HepG2 (cell line): ENCODE measurements at regions not wholly inside any gene's neighbourhood (a gene's known extent, or its start where the extent isn't known, plus 50 kb on each side); places are given as distances from the start of the nearest gene placed in this dataset.
A peak's percentile ranks its signal among the peaks of the same experiment; 100 is the strongest.

Experiments
- ATF2 ChIP-seq: sonication (generic); formaldehyde crosslinking; IDR thresholded peaks from 2 replicates; pipeline ENCODE4 v1.4.0; 2020; ENCODE audit warnings: missing genetic modification reagents
- BATF2 ChIP-seq: sonication (generic); formaldehyde crosslinking; IDR thresholded peaks from 2 replicates; pipeline ENCODE4 v1.8.0; 2022; ENCODE audit warnings: mild to moderate bottlenecking, missing genetic modification reagents, moderate library complexity
- CCDC6 ChIP-seq: sonication (generic); formaldehyde crosslinking; IDR thresholded peaks from 2 replicates; pipeline ENCODE4 v1.8.1; 2022; ENCODE audit warnings: mild to moderate bottlenecking, missing genetic modification reagents, moderate library complexity
- CHCHD3 ChIP-seq: sonication (generic); formaldehyde crosslinking; IDR thresholded peaks from 2 replicates; pipeline ENCODE4 v1.8.0; 2022; ENCODE audit warnings: mild to moderate bottlenecking, missing genetic modification reagents, moderate library complexity
- CTCF ChIP-seq: sonication (generic); formaldehyde crosslinking; IDR thresholded peaks from 2 replicates; pipeline ENCODE4 v1.5.0; 2020; ENCODE audit warnings: mild to moderate bottlenecking, missing genetic modification reagents, moderate library complexity
- FOXA3 ChIP-seq: IDR thresholded peaks from 2 replicates; pipeline ENCODE4 v1.6.1; 2016; ENCODE audit warnings: missing genetic modification reagents, missing compliant biosample characterization
- FOXO1 ChIP-seq: sonication (generic); formaldehyde crosslinking; IDR thresholded peaks from 2 replicates; pipeline ENCODE4 v1.4.0; 2020; ENCODE audit warnings: missing genetic modification reagents
- IKZF4 ChIP-seq: sonication (generic); formaldehyde crosslinking; IDR thresholded peaks from 2 replicates; pipeline ENCODE4 v1.5.1; 2020; ENCODE audit warnings: borderline replicate concordance, mild to moderate bottlenecking, low read depth, missing genetic modification reagents; ENCODE audit errors: not compliant biosample characterization
- MLX ChIP-seq: IDR thresholded peaks from 2 replicates; pipeline ENCODE4 v1.6.1; 2016
- NFYC ChIP-seq: IDR thresholded peaks from 2 replicates; pipeline ENCODE4 v1.6.1; 2016; ENCODE audit warnings: missing genetic modification reagents, missing compliant biosample characterization
- PPARG ChIP-seq: conservative IDR thresholded peaks from 2 replicates; pipeline ENCODE4 v1.6.1; 2016; ENCODE audit warnings: missing biosample characterization, missing genetic modification reagents
- PRMT3 ChIP-seq: sonication (generic); formaldehyde crosslinking; IDR thresholded peaks from 2 replicates; pipeline ENCODE4 v1.8.1; 2022; ENCODE audit warnings: low read depth, mild to moderate bottlenecking, moderate library complexity, missing genetic modification reagents, borderline replicate concordance
- REPIN1 ChIP-seq: sonication (generic); formaldehyde crosslinking; IDR thresholded peaks from 2 replicates; pipeline ENCODE4 v1.8.0; 2022; ENCODE audit warnings: missing genetic modification reagents, low read depth, mild to moderate bottlenecking, borderline replicate concordance
- SP2 ChIP-seq: sonication (generic); formaldehyde crosslinking; IDR thresholded peaks from 2 replicates; pipeline ENCODE4 v1.5.1; 2020; ENCODE audit warnings: mild to moderate bottlenecking, missing genetic modification reagents
- SRSF9 ChIP-seq: fragments of 200-400 bp; formaldehyde crosslinking; IDR thresholded peaks from 2 replicates; pipeline ENCODE4 v1.6.1; 2018; ENCODE audit warnings: borderline replicate concordance, mild to moderate bottlenecking, low read depth, low read length; ENCODE audit not compliant: insufficient read depth, poor library complexity, severe bottlenecking
- TRAFD1 ChIP-seq: sonication (generic); formaldehyde crosslinking; IDR thresholded peaks from 2 replicates; pipeline ENCODE4 v1.5.1; 2020; ENCODE audit warnings: missing genetic modification reagents, mild to moderate bottlenecking, borderline replicate concordance
- ZNF17 ChIP-seq: sonication (generic); formaldehyde crosslinking; IDR thresholded peaks from 2 replicates; pipeline ENCODE4 v1.5.0; 2020; ENCODE audit warnings: mild to moderate bottlenecking, missing genetic modification reagents
- ZNF326 ChIP-seq: sonication (generic); formaldehyde crosslinking; IDR thresholded peaks from 2 replicates; pipeline ENCODE4 v1.4.0; 2020; ENCODE audit warnings: missing genetic modification reagents, borderline replicate concordance
- ZNF337 ChIP-seq: sonication (generic); formaldehyde crosslinking; IDR thresholded peaks from 2 replicates; pipeline ENCODE4 v1.5.1; 2020; ENCODE audit warnings: missing genetic modification reagents, low read depth, mild to moderate bottlenecking, borderline replicate concordance
- ZNF451 ChIP-seq: sonication (generic); formaldehyde crosslinking; IDR thresholded peaks from 2 replicates; pipeline ENCODE4 v1.5.0; 2020; ENCODE audit warnings: mild to moderate bottlenecking, missing genetic modification reagents
- ZNF503 ChIP-seq: sonication (generic); formaldehyde crosslinking; IDR thresholded peaks from 2 replicates; pipeline ENCODE4 v1.4.0; 2020; ENCODE audit warnings: missing genetic modification reagents
- ZNF772 ChIP-seq: sonication (generic); formaldehyde crosslinking; IDR thresholded peaks from 2 replicates; pipeline ENCODE4 v1.5.0; 2020; ENCODE audit warnings: mild to moderate bottlenecking, missing genetic modification reagents

GRCh38 chr10:121368347-121369025, 229.8 kb downstream of the FGFR2 start (continued):
- peak; percentile 30; the same call in 1 of the 2 replicates for TF ChIP-seq ZNF503
- TF ChIP-seq IKZF4, result no peak
- no peak for TF ChIP-seq ZNF326
- no peak for TF ChIP-seq SRSF9
- no peak for TF ChIP-seq NFYC (CRISPR knock-in tag)
- TF ChIP-seq ZNF451 (CRISPR knock-in tag), result no peak
- TF ChIP-seq TRAFD1 (CRISPR knock-in tag), result no peak
- 0 out of 2 replicates have a peak, but pooled peaks have one; percentile 26 for TF ChIP-seq ATF2 (CRISPR knock-in tag)
- TF ChIP-seq ZNF17 (CRISPR knock-in tag), result no peak
- no peak for TF ChIP-seq FOXO1 (CRISPR knock-in tag)
- no peak for TF ChIP-seq ZNF337 (CRISPR knock-in tag)
- peak; percentile 36; the same call in 1 of the 2 replicates for TF ChIP-seq CTCF (CRISPR knock-in tag)
- no peak for TF ChIP-seq ZNF772 (CRISPR knock-in tag)
- no peak for TF ChIP-seq PRMT3 (CRISPR knock-in tag)
- no peak for TF ChIP-seq PPARG (CRISPR knock-in tag)
- TF ChIP-seq CCDC6 (CRISPR knock-in tag), result no peak
- TF ChIP-seq FOXA3 (CRISPR knock-in tag), result peak; percentile 23; the same call in 1 of the 2 replicates
- TF ChIP-seq CHCHD3 (CRISPR knock-in tag), result no peak
- no peak for TF ChIP-seq SP2 (CRISPR knock-in tag)
- no peak for TF ChIP-seq BATF2 (CRISPR knock-in tag)
- no peak for TF ChIP-seq MLX (CRISPR knock-in tag)
- 0 out of 2 replicates have a peak, but pooled peaks have one; percentile 43 for TF ChIP-seq REPIN1
